Keratinocyte (primary cell): ENCODE measurements at regions not wholly inside any gene's neighbourhood (a gene's known extent, or its start where the extent isn't known, plus 50 kb on each side); places are given as distances from the start of the nearest gene placed in this dataset.

Source experiments
- EZH2 ChIP-seq: IDR thresholded peaks from one replicate; pipeline ENCODE4 v1.6.1; 2012; ENCODE audit warnings: inconsistent platforms, mild to moderate bottlenecking, low read length, moderate library complexity
- TF ChIP-seq, protein P1 (sequence below), 3 experiments: IDR thresholded peaks in 1 of 3; conservative IDR thresholded peaks in 1 of 3; optimal IDR thresholded peaks in 1 of 3; 2 replicates in 2 of 3; 3 replicates in 1 of 3; pipeline versions ENCODE3 to v1.5.1; 2011; ENCODE audit warnings: low read length in 3 of 3, mild to moderate bottlenecking in 3 of 3, moderate library complexity in 2 of 3, control low read depth in 1 of 3, inconsistent platforms in 1 of 3; ENCODE audit not compliant: insufficient read depth in 2 of 3; ENCODE audit errors: extremely low read depth in 1 of 3

DNA sequence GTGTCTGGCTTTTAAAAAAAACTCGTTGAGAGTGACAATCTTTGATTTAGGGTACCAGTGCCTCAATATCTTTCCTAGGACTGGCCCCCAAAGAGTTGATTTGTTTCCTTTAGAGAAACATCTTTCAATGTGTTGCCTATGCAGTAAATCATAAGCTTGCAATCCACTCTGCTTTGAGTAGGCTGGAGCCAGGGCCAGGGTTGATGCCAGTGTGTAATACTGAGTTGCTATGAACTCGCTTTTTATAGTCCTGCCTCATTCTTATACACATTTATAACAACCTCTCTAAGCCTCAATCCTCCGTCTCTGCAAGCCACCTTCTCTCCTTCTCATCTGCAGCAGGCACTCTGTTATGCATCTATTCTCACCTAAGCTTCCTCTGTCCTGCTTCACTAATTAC lies 674.9 kb upstream of the POM121L12 start:
- TF ChIP-seq, protein P1, sequence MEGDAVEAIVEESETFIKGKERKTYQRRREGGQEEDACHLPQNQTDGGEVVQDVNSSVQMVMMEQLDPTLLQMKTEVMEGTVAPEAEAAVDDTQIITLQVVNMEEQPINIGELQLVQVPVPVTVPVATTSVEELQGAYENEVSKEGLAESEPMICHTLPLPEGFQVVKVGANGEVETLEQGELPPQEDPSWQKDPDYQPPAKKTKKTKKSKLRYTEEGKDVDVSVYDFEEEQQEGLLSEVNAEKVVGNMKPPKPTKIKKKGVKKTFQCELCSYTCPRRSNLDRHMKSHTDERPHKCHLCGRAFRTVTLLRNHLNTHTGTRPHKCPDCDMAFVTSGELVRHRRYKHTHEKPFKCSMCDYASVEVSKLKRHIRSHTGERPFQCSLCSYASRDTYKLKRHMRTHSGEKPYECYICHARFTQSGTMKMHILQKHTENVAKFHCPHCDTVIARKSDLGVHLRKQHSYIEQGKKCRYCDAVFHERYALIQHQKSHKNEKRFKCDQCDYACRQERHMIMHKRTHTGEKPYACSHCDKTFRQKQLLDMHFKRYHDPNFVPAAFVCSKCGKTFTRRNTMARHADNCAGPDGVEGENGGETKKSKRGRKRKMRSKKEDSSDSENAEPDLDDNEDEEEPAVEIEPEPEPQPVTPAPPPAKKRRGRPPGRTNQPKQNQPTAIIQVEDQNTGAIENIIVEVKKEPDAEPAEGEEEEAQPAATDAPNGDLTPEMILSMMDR (optimal IDR thresholded peaks at IDR 0.05 in 1 of 3, IDR thresholded peaks at IDR 0.05 in 1 of 3, conservative IDR thresholded peaks at IDR 0.05 in 1 of 3; ENCODE audit: extremely low read depth in 1 of 3, insufficient read depth in 2 of 3, low read length in 3 of 3) = no peak
- TF ChIP-seq EZH2 = no peak
